CD4-positive, alpha-beta T cell (primary cell): ENCODE measurements at regions not wholly inside any gene's neighbourhood (a gene's known extent, or its start where the extent isn't known, plus 50 kb on each side); places are given as distances from the start of the nearest gene placed in this dataset.

ENCODE experiments used
- ATAC-seq: fragments of 200-7000 bp; cut with Tn5 transposase; one replicate; pipeline ENCODE4 v1.10.0; 2022; ENCODE audit warnings: mild to moderate bottlenecking; ENCODE audit not compliant: poor library complexity
- CTCF ChIA-PET: fragments of 350-600 bp; sonication (Branson Sonifier 250); formaldehyde crosslinking; loops from one replicate; lab custom pipeline; 2021; ENCODE audit warnings: antibody characterized with exemption, inconsistent platforms; lab: Charles Lee
- POLR2A ChIA-PET: fragments of 350-600 bp; sonication (Branson Sonifier 250); formaldehyde crosslinking; loops from one replicate; lab custom pipeline; 2021; ENCODE audit warnings: antibody characterized with exemption, inconsistent platforms; lab: Charles Lee
- DNase-seq, 14 experiments: peaks; one replicate each; pipeline ENCODE4 v3.0.0-alpha.2; 2013 to 2020; ENCODE audit warnings: mixed read lengths in 2 of 14
- H3K27ac ChIP-seq, 2 donors: one replicate each; pipeline versions ENCODE4 v1.5.1 to v1.7.0; 2013; ENCODE audit warnings: low read length in 2 of 2, low read depth in 1 of 2, mild to moderate bottlenecking in 1 of 2
- H3K27me3 ChIP-seq, 2 experiments: 1 replicate in 1 of 2; 2 replicates in 1 of 2; pipeline versions ENCODE4 v1.6.1 to v1.7.0; 2013; ENCODE audit warnings: low read length in 2 of 2, control low read depth in 1 of 2, mild to moderate bottlenecking in 1 of 2, moderate library complexity in 1 of 2; ENCODE audit not compliant: insufficient read depth in 2 of 2, control insufficient read depth in 1 of 2
- H3K36me3 ChIP-seq: one replicate; pipeline ENCODE4 v1.6.1; 2013; ENCODE audit warnings: low read length, control low read depth; ENCODE audit not compliant: insufficient read depth
- H3K4me1 ChIP-seq: one replicate; pipeline ENCODE4 v1.6.1; 2013; ENCODE audit warnings: low read length, control low read depth; ENCODE audit not compliant: insufficient read depth
- H3K4me3 ChIP-seq: one replicate; pipeline ENCODE4 v1.5.1; 2013; ENCODE audit warnings: mild to moderate bottlenecking, low read length, moderate library complexity
- H3K9me3 ChIP-seq, 2 experiments: 1 replicate in 1 of 2; 2 replicates in 1 of 2; pipeline versions ENCODE4 v1.6.1 to v1.7.0; 2013; ENCODE audit warnings: low read length in 2 of 2, mild to moderate bottlenecking in 2 of 2, control low read depth in 1 of 2, moderate library complexity in 1 of 2; ENCODE audit not compliant: control insufficient read depth in 1 of 2, insufficient read depth in 1 of 2
- H3K27ac Mint-ChIP-seq: one replicate; pipeline ENCODE4 v1.8.0; 2020; ENCODE audit warnings: mixed read lengths
- H3K27me3 Mint-ChIP-seq: one replicate; pipeline ENCODE4 v1.8.0; 2021; ENCODE audit warnings: mixed read lengths
- H3K36me3 Mint-ChIP-seq: one replicate; pipeline ENCODE4 v1.8.0; 2021; ENCODE audit warnings: low read depth, mixed read lengths
- H3K4me1 Mint-ChIP-seq: one replicate; pipeline ENCODE4 v1.8.0; 2021; ENCODE audit warnings: low read depth, mixed read lengths
- H3K4me3 Mint-ChIP-seq: one replicate; pipeline ENCODE4 v1.8.0; 2020; ENCODE audit warnings: mild to moderate bottlenecking, mixed read lengths
- H3K9me3 Mint-ChIP-seq: one replicate; pipeline ENCODE4 v1.8.0; 2020; ENCODE audit warnings: mixed read lengths
- CTCF ChIP-seq: fragments of 200-600 bp; IDR thresholded peaks from one replicate; pipeline ENCODE4 v1.8.0; 2022; ENCODE audit warnings: antibody characterized with exemption, mild to moderate bottlenecking
- intact Hi-C, 2 experiments: fragments of 100-400 bp; cut with DNase I in 1 of 2; cut with micrococcal nuclease in 1 of 2; formaldehyde crosslinking; loops; one replicate each; pipeline versions ENCODE4 v1.15.1 to v1.9.0; 2023 to 2025; cut with DNase I, micrococcal nuclease

GRCh38 chr9:118419676-118420075 lies 715.5 kb downstream of the TLR4 start:
- DNase-seq: no peak
- Mint-ChIP-seq H3K9me3 (no peaks in the 10 kb centered on the region), H3K36me3 (no peaks in the 10 kb centered on the region), H3K4me3 (no peak overlapping the region), H3K27me3 (no peaks in the 10 kb centered on the region), H3K4me1 (no peaks in the 10 kb centered on the region), H3K27ac (no peak overlapping the region)
- Histone ChIP-seq H3K27ac (no peak overlapping the region), H3K36me3 (no peaks in the 10 kb centered on the region), H3K4me1 (no peaks in the 10 kb centered on the region), H3K4me3 (no peak overlapping the region), H3K27me3 (no peaks in the 10 kb centered on the region), H3K9me3 (no peaks in the 10 kb centered on the region)
- POLR2A ChIA-PET: no interaction called here
- no peak for TF ChIP-seq CTCF
- intact Hi-C loops: no loop called here
- ATAC-seq: no peak
- CTCF ChIA-PET: no interaction called here

GRCh38 chr9:118422508-118422907 lies 718.3 kb downstream of the TLR4 start:
- Mint-ChIP-seq H3K27ac (no peak overlapping the region), H3K4me1 (no peaks in the 10 kb centered on the region), H3K36me3 (no peaks in the 10 kb centered on the region), H3K9me3 (no peaks in the 10 kb centered on the region), H3K4me3 (no peak overlapping the region), H3K27me3 (no peaks in the 10 kb centered on the region)
- H3K27ac ChIP-seq: no peak overlapping the region
- no peaks in the 10 kb centered on the region for H3K9me3 ChIP-seq
- H3K4me3 ChIP-seq: no peak overlapping the region
- intact Hi-C loops: no loop called here
- TF ChIP-seq CTCF: no peak
- ChIA-PET CTCF (no interaction called here), POLR2A (no interaction called here)
- ATAC-seq (no peak), DNase-seq (no peak)
- no peaks in the 10 kb centered on the region for H3K36me3 ChIP-seq
- no peaks in the 10 kb centered on the region for H3K4me1 ChIP-seq
- no peaks in the 10 kb centered on the region for H3K27me3 ChIP-seq

GRCh38 chr9:118423021-118423420 lies 718.8 kb downstream of the TLR4 start:
- peaks cover 0 to under 1% of the 10 kb centered on the region in 2 experiments for H3K9me3 ChIP-seq
- H3K4me1 ChIP-seq: no peaks in the 10 kb centered on the region
- ChIA-PET POLR2A (no interaction called here), CTCF (no interaction called here)
- Mint-ChIP-seq H3K4me3 (no peak overlapping the region), H3K27ac (no peak overlapping the region), H3K4me1 (no peaks in the 10 kb centered on the region), H3K9me3 (no peaks in the 10 kb centered on the region), H3K36me3 (no peaks in the 10 kb centered on the region), H3K27me3 (no peaks in the 10 kb centered on the region)
- ATAC-seq: no peak
- no peaks in the 10 kb centered on the region for H3K36me3 ChIP-seq
- intact Hi-C loops: no loop called here
- no peak for DNase-seq
- no peaks in the 10 kb centered on the region for H3K27me3 ChIP-seq
- no peak overlapping the region for H3K4me3 ChIP-seq
- H3K27ac ChIP-seq: no peak overlapping the region
- no peak for TF ChIP-seq CTCF
